Hepatocyte (in vitro differentiated cells): ENCODE measurements at regions not wholly inside any gene's neighbourhood (a gene's known extent, or its start where the extent isn't known, plus 50 kb on each side); places are given as distances from the start of the nearest gene placed in this dataset.

Experiments used
- DNase-seq: peaks from one replicate; pipeline ENCODE4 v3.0.0-alpha.2; 2016; ENCODE audit warnings: low spot score
- H2AFZ ChIP-seq: fragments of 200-600 bp; sonication (generic); 2 replicates; pipeline ENCODE4 v1.6.0; 2016; ENCODE audit warnings: antibody characterized with exemption, mild to moderate bottlenecking
- H3K27ac ChIP-seq: fragments of 200-600 bp; sonication (generic); 2 replicates; pipeline ENCODE4 v1.5.1; 2016; ENCODE audit warnings: mild to moderate bottlenecking
- H3K27me3 ChIP-seq: fragments of 200-600 bp; sonication (generic); 2 replicates; pipeline ENCODE4 v1.6.1; 2016
- H3K36me3 ChIP-seq: fragments of 200-600 bp; sonication (generic); replicated peaks from 2 replicates; pipeline ENCODE4 v1.5.1; 2016; ENCODE audit warnings: low read depth; ENCODE audit not compliant: insufficient read depth
- H3K4me1 ChIP-seq: fragments of 200-600 bp; sonication (generic); 2 replicates; pipeline ENCODE4 v1.5.1; 2016; ENCODE audit warnings: mild to moderate bottlenecking, moderate library complexity; ENCODE audit not compliant: insufficient read depth
- H3K4me2 ChIP-seq: fragments of 200-600 bp; sonication (generic); 2 replicates; pipeline ENCODE4 v1.6.0; 2016
- H3K4me3 ChIP-seq: fragments of 200-600 bp; sonication (generic); 2 replicates; pipeline ENCODE4 v1.5.1; 2016; ENCODE audit warnings: mild to moderate bottlenecking
- H3K79me2 ChIP-seq: fragments of 200-600 bp; sonication (generic); 2 replicates; pipeline ENCODE4 v1.6.0; 2017; ENCODE audit warnings: mild to moderate bottlenecking
- H3K9me2 ChIP-seq: fragments of 200-600 bp; sonication (generic); replicated peaks from 2 replicates; pipeline ENCODE4 v1.6.0; 2017; ENCODE audit warnings: mild to moderate bottlenecking; ENCODE audit not compliant: insufficient read depth
- H3K9me3 ChIP-seq: fragments of 200-600 bp; sonication (generic); 2 replicates; pipeline ENCODE4 v1.5.1; 2016; ENCODE audit warnings: low read depth, mild to moderate bottlenecking
- H4K20me1 ChIP-seq: fragments of 200-600 bp; sonication (generic); 2 replicates; pipeline ENCODE4 v1.6.0; 2016; ENCODE audit warnings: mild to moderate bottlenecking; ENCODE audit not compliant: insufficient read depth, poor library complexity, severe bottlenecking
- CTCF ChIP-seq: fragments of 200-600 bp; sonication (generic); IDR thresholded peaks from 2 replicates; pipeline ENCODE4 v1.5.1; 2016; ENCODE audit warnings: antibody characterized with exemption, mild to moderate bottlenecking; ENCODE audit not compliant: poor library complexity
- EZH2 ChIP-seq: fragments of 200-600 bp; sonication (generic); IDR thresholded peaks from 2 replicates; pipeline ENCODE4 v1.6.1; 2016; ENCODE audit warnings: antibody characterized with exemption, mild to moderate bottlenecking, borderline replicate concordance
- EZH2phosphoT487 ChIP-seq: fragments of 200-600 bp; sonication (generic); IDR thresholded peaks from one replicate; pipeline ENCODE4 v1.6.1; 2018; ENCODE audit warnings: antibody characterized with exemption, mild to moderate bottlenecking, low read depth, moderate library complexity; ENCODE audit not compliant: unreplicated experiment, severe bottlenecking
- WGBS: methylation state at CpG from one replicate; pipeline ENCODE4 v1.1.6; 2016; ENCODE audit warnings: low lambda C conversion rate; ENCODE audit errors: missing lambda C conversion rate; 5-methylcytosine and 5-hydroxymethylcytosine counted together

DNA sequence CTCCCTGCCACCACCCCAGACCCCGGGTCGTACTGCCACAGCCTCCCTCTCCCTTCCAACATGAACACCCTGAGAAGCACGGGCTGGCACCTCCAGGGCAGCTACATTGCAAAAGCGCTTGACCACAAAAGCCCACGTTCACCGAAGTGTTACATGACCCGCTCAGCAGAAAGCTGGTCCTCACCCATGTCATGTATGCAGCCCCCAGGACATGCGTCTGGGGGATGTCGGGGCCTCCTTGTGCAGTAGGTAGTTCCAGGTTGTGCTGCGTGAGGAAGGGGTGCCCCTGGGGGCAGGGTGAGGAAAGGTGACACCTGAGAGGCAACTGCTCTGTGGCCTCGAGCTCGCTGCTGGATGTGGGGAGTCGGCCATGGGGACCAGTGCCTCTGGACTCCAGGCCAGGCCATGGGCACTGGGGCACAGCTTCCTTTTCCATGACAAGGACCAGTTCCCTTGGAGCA is 102.0 kb upstream of the C1orf174 start:
- Histone ChIP-seq H2AFZ (no peak overlapping the region), H3K27ac (no peak overlapping the region), H3K4me3 (no peak overlapping the region), H3K36me3 (no peaks in the 10 kb centered on the region), H3K4me2 (no peak overlapping the region), H3K27me3 (no peaks in the 10 kb centered on the region), H3K9me3 (no peaks in the 10 kb centered on the region), H3K79me2 (no peaks in the 10 kb centered on the region), H3K4me1 (no peaks in the 10 kb centered on the region), H3K9me2 (no peaks in the 10 kb centered on the region), H4K20me1 (no peaks in the 10 kb centered on the region)
- 89% methylated on average over 13 of the region's 13 CpGs for WGBS
- TF ChIP-seq CTCF (no peak), EZH2 (no peak), EZH2phosphoT487 (no peak)
- no peak for DNase-seq

DNA sequence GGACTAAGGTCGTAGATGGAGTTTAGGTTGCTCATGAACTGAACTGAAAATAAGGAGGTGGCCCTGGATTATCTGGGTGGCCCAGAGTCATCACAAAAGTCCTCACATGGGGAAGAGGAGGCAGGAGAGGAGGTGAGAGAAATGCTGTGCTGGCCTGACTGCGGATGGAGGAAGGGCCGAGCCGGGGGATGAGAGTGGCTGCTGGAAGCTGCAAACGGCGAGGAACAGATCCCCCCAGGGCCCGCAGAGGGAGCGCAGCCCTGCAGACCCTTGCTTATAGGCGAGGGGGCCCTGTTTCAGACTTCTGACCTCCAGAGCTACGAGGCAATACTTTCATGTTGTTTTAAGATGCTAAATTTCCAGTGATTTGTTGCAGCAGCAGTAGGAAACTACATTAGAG is 102.7 kb upstream of the C1orf174 start:
- Histone ChIP-seq H3K27me3 (no peaks in the 10 kb centered on the region), H4K20me1 (no peaks in the 10 kb centered on the region)

DNA sequence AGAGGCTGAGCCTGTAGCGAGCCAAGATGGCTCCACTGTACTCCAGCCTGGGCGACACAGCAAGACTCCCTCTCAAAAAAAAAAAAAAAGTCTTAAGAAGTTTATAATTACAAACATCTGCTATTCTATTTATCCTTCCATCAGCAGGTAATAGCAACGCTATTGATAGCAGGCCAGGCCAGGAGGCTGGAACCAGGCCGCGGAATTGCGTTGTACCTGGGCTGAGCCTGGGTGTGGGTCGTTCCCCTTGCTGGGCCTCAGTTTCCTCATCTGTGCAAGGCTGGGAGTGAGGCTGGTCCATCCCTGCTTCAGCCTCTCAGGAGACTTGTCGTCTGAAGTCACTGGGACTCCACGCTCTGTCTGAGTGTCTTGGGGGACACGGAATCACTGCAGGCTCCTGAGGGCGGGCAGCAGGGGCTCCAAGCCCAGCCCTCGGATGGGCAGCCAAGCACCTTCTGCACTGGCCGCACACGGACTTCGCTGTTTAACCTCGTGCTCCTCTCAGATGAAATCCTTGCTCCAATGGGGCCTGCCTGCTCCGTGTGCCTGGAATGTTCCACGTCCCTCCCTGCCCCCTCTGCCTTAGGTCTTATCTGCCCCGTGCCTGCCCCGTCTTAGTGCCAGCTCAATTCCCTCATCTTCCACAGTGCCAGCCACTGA is 103.9 kb upstream of the C1orf174 start:
- Histone ChIP-seq H3K4me1 (no peaks in the 10 kb centered on the region), H3K36me3 (no peaks in the 10 kb centered on the region), H3K9me2 (no peaks in the 10 kb centered on the region), H3K27ac (no peak overlapping the region), H3K4me3 (no peak overlapping the region), H4K20me1 (no peaks in the 10 kb centered on the region), H3K27me3 (no peaks in the 10 kb centered on the region), H3K79me2 (no peaks in the 10 kb centered on the region), H3K4me2 (no peak overlapping the region), H2AFZ (no peak overlapping the region), H3K9me3 (no peaks in the 10 kb centered on the region)
- 87% methylated on average over 20 of the region's 20 CpGs for WGBS
- TF ChIP-seq CTCF = no peak
- TF ChIP-seq EZH2phosphoT487 = no peak
- TF ChIP-seq EZH2 = no peak
- no peak for DNase-seq

More for the DNA sequence above, 102.7 kb upstream of the C1orf174 start:
- Histone ChIP-seq H3K9me3 (no peaks in the 10 kb centered on the region), H3K9me2 (no peaks in the 10 kb centered on the region), H3K36me3 (no peaks in the 10 kb centered on the region), H3K4me3 (no peak overlapping the region), H3K27ac (no peak overlapping the region), H3K4me2 (no peak overlapping the region), H3K79me2 (no peaks in the 10 kb centered on the region), H3K4me1 (no peaks in the 10 kb centered on the region), H2AFZ (no peak overlapping the region)
- TF ChIP-seq EZH2 (no peak), CTCF (no peak), EZH2phosphoT487 (no peak)
- 84% methylated on average over 10 of the region's 10 CpGs for WGBS
- DNase-seq = no peak
